ENCODE measurements at regions not wholly inside any gene's neighbourhood (a gene's known extent, or its start where the extent isn't known, plus 50 kb on each side); places are given as distances from the start of the nearest gene placed in this dataset.

DNA sequence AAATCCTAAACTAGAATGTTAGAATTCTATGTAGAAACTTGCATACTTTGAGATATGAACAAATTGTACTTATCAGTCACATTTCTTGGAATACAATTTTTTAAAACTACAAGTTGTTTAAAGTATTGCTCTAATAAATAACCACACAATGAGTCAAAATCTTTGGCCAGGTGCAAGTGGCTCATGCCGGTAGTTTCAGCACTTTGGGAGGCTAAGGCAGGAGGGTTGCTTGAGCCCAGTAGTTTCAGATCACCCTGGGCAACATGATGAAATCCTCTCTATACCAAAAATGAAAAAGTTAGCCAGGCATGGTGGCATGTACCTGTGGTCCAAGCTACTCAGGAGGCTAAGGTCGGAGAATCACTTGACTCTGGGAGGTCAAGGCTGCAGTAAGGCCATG lies 257.8 kb downstream of the COX7C start:
- DNase-seq, result no peak

DNA sequence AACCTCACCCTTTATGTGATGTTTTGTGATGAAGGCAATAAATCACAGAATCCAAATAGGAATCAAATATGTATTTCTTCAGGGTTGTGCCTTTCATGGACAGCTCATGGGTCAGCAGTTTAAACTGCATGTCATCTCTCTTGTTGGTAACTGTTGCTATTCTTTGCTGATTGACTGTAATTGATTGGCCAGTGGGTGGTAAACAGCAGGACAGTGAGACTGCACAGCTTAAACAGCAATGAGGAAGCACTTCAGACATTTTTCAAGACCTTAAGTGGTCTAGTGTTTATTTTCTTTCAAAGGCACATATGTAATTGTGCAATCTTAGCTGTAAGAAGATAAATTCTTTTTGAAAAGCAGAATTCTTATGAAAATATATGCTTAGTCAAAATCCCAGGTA lies 260.5 kb downstream of the COX7C start:
- DNase-seq, result no peak

DNA sequence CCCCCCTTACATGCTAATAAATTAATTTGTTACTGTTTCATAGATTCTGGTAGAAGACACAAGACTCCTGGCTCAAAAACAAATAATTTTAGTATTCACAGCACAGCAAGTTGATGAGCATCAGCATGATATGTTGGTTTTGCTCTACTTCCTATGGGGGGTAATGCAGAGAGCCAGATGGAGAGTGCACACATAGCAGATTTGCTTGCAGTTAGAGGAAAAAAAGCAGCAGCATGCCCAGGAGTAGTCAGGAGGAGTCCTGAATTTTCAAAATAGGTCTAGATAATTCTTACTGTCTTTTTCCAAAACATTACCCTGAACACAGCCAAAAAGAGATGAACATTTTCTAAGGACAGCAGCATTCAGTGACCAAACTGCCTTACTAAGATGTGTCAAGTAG lies 261.3 kb downstream of the COX7C start:
- no peak for DNase-seq

DNA sequence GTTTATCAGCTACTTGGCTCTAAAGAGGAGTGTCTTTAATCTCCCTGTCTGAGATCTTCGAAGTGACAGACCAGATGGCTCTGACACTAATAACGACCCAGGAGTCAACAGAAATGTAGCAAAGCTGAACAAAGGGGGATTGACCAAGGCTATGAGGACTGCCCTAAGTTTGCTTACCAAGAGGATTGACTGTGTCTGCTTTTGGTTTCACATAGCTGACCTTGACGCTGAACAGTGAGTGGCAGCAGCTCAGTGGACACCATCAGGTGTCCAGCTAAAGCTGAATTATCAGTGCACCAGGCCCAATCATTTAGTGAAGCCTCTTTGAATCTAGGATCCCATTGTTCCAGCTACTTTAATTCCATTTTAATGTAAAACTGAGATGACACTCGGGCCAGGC lies 262.6 kb downstream of the COX7C start:
- DNase-seq, result no peak

DNA sequence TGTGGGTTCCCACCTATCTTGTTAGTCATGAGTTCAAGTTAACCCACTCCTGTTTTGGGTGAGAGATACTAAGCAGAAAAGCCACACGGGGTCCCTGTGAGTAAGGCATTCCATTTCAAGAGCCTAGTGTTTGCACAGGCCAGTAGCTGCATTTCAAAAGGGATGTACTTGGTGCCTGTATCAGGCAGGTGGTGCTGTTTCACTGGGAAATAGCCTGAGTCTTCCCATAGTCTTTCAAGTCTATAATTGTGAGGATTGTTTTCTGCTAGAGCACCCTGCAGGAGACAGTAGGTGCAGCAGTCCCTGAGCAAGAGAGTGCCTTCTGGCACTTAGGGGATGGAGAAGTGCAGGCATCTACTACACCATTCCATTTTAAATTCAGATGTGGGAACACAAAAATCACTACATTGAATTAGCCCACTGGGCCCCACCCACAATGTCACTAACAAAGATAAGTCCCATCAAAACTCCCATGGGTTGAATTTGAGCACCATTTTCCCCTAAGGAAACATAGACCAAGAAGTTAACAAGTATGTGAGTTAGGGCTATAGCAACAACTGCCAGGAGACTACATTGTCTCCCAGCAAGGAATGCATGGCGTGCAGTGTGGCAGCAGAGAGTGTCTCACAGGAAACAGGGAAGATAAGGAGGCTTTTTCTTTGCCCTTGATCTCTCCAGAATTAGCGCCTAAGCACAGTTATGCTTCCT lies 263.2 kb downstream of the COX7C start:
- peak in 47 of 56 donors; percentile 1 to 83 (median 28) for DNase-seq

DNA sequence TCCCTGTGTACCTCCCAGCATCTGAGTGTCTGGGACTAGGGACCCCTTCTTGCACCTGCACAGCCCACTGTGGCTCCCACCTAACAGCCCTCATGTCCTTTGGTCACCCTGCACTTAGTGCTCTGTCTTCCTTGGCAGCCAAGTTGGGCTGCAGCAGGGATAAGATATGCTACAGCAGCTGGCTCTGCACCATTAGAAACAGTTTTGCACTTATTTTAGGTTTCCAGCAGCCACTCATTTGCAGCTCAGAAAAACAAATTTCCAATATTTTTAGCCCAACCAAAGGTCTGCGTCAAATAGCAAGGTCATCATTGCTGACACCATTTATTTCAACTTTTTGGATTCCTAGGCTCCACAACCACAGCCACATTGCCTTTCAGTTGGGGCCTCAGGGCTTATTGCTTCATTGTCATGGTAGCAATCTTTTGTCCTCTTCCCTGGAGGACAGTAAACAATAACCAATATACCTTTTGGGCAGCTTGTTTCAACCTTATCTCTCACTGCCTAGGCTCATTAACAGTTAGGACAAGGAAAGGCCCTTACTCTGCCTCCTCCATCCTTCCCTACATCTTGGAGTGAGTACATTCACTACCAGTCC lies 263.9 kb downstream of the COX7C start:
- DNase-seq, result no peak

DNA sequence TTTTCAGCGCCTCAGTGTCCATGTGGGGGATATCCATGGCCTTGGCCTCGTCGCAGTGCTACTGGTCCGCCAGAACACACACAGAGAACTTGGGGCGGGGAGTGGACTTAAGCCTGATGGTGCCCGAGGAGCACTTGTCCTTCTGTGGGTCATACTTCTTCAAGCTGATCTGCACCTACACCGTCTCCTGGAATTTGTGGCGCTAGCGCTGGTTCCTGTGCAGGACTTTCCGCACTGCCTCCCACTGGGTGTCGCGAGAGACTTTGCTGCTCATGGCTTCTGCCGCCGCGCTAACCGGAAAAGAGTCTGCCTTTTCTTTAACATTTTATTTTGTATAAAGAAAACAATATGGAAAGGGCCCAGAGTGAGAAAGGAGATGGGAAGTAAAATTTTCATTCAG lies 266.9 kb downstream of the COX7C start:
- no peak for DNase-seq

DNA sequence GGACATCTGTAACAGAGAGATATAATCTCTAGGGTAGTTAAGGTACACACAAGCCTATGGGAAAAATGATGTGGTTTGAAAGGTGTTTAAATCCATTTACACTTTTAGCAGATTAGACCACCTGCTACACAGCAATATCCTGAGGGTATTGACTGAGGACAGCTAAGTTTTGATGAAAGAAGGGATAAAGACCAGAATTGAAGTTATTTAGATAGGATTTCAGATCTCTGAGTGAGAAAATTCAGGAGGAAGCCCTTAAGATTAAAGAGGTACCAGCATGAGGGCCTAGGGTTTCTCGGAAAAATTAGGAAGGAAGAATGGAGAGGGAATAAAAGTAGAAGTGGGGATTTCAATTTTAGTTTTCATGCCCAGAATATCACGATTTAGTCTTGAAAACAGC lies 267.3 kb downstream of the COX7C start:
- no peak for DNase-seq

DNA sequence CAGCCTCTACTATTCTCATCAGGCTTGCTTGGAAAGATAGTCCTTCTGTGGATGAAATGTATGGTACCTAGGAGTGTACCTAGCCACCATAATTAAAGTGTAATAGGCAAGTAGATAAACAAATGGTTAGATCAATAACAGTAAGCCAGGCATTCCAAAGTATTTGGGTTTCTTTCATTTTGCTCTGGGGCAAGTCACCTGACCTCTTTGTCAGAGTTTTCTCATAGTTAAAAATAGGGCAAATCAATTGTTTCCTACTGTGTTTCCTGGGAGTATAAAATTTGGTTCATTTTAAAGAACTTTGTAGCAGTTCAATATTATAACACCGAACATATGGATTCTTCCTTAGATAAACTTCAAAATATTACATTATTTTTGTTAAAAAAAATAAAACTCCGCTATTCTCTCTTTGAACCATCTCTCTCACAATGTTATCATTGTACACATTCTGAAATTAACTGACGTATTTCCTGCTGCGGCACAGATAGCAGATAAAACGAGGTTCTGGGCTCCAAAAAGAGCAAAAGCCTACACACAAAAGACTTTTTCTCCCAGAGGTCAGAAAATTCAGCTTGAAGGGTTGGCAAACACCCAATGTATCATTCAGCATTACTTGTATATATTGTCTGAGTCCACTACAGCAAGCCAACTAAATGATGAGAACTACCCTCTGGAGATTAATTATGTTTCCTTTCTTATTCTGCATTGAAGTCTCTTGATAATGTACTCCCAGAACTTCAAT lies 267.9 kb downstream of the COX7C start:
- no peak for DNase-seq

DNA sequence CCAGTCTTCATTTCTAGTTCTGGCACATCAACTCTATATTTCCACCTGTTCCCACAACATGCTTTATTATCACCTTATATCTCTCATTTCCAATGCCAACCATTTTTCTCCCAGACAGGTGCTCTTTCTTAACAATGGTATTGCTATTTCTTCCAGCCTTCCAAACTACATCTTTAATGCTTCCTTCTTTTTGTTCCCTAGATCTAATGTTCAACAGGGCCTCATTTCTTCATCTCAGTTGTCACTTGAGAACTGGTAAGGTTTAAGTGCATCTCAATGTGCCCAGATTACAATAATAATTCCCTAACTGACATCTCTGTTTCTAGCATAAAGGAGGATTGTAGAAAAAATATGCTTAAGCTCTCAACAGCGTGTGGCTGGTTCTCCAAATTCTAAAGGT lies 272.6 kb downstream of the COX7C start:
- DNase-seq, result no peak

DNA sequence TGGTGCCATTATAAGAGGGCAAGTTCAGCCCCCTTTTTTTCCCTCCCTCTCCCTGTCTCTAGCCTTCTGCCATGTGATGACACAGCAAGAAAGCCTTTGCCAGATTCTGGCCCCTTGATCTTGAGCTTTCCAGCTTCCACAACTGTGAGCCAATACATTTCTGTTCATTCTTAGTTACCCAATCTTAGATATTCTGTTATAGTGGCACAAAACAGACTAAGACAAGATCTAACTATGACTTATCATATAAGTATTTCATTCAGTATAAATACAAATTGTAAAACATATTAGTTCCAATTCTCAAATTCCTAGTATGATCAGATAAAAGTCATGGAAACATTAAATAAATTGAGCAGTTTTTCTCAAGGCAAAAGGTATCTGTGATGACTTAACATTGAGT lies 276.3 kb downstream of the COX7C start:
- no peak for DNase-seq

DNA sequence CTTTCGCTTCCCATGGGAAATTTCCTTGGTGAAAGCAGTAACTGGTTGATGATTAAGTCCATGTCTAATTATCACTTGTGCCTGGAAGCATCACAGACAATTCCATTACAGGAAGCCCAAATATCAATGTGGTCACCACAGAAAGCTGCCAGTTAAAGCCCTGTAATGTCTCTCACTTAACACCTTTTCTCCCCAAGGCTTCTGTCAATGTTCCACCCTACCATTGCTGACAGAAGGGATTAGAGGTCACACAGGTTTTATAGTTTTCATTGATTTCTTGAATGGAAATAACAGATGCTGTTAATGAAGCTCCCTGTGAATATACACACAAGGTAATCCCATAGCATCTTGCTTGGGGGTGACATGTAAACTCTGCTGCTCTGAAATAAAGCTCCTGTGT lies 279.2 kb downstream of the COX7C start:
- DNase-seq, result no peak

DNA sequence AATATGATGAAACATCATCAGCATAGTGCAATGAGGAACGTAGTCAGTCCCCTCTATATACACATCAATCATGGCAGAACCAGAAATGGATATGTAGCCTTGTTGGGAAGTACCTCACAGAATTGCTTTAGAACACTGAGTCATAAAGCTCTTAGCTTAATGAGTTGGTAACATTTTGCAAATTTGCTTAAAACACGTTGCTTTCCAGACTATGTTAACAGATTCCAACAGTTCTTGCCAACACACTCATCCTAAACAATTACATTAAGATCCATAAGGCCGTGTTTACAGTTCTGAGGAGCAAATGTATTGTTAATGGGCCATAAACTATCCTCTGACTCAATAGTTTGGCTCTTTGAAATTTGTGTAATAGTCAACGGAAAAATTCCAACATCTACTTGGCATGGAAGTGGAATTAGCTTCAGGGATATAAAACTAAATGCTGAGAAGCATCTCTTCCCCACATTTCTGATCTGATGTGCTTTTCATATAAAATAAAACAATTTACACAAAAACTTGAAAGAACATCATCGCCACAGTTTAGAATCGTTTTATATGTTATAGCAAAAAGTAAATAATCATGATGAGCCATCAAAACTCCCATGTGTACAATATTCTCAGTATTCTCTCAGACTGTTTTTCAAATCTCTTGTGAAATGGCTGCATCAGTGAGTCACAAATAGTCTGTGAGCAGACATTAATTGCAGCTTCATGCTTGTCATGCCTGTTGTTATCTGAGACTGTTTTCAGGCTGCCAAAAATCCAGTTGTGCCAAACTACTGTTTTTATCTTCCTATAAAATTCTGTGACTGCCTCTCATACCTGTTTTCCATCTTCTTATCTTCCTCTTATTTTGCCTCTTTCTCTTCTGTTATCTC lies 291.9 kb downstream of the COX7C start:
- no peak for DNase-seq

DNA sequence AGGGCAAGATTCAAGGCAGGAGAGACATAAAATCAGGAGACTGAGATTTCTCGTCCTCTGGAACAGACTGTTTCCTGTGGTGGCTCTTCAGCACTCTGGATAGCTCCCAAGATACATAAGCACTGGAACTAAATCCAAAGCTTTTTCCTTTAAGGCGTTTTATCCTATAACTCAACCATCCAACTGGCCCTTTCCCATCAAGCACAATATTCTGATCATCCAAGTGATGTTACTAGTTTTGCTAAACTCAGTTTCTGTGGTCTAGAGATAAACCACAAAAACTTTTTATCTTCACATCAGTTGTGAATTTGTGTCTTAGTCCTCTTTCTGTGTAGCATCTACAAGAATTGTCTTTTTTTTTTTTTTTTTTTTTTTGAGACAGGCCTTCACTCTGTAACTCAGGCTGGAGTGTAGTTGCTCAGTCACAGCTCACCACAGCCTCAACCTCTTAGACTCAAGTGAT lies 299.4 kb downstream of the COX7C start:
- DNase-seq, result no peak

DNA sequence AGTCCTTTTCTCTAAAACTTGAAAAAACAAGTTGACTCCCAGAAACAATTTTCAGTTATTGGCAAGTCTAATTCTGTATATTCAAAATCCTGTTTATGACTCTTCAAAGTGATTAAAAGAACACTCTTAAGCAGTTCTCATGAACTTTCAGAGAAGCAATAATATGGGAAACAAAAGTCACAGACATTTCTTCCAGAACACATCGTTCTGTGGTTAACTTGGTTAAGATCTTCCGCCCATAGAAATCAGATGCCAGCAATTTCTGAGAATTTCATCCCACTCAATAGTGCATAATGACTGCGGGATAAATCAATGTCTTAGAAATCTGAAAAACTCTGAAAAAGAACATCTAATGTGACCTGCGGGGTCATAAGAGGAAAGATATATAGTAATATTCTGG lies 300.5 kb downstream of the COX7C start:
- no peak for DNase-seq

DNA sequence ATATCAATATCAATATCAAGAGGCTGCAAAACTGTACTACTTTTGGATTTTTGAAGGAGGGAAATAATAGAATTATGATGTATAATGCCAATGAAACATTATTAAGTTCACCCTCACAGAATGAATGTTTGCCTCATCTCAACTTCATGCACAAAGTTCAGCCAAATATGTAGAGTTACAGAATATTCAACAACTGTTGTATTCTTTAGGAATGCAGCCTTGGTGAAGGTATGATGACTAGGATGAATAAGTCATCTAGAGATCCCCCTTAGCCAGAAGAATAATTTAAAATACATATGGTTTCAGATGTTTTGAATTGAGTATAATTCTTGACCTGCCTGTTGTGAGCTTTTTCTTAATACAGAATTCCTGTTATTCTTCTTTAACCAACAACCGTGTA lies 308.3 kb downstream of the COX7C start:
- DNase-seq, result no peak

DNA sequence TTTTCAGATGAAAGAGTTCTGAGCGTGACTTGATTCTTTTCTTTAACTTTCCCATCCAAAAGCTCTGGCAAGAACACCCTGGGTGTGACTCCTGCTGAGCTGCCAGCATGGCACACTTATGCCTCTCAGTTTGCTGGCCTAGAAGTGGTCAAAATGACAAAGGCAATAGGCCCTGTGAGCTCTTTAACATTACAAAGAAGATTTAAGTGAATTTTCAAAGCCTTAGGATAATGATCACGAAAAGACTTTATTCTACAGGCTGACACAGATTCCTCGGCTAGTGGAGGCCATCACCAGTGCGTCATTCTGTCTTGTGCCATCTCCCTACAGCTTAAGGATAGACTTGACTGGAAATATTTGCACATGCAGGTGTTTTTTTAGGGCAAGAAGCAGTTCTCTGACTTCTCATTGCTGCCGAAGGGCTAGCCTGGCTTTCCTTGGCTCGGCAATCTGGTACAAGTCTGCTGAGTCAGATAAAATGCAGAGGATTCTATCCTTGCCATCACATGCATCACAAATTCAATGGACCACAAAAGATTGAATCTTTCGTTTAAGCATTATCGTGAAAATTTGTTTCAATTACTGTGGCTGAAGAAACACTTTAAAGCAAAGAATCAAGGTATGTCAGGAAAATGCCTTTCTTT lies 311.5 kb downstream of the COX7C start:
- DNase-seq, result no peak

DNA sequence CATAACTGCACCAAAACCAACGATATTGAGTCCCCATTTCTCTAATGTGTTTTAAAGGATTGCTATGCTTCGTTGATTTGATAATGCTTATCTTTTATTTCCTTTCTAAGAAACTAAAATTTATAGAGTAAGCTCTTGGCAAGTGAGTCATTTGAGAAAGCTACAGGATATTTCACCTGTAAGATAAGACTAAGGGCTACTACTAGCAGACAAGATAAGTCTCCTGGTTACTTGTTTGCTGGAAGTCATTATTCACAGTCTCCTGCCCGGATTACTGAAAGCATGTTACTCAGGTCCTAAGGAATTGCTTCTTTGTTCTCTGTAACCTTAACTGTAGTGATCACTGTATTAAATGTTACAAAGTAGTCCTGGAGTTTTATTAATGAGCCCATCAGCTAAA lies 315.9 kb upstream of the RASA1 start:
- DNase-seq, result no peak

DNA sequence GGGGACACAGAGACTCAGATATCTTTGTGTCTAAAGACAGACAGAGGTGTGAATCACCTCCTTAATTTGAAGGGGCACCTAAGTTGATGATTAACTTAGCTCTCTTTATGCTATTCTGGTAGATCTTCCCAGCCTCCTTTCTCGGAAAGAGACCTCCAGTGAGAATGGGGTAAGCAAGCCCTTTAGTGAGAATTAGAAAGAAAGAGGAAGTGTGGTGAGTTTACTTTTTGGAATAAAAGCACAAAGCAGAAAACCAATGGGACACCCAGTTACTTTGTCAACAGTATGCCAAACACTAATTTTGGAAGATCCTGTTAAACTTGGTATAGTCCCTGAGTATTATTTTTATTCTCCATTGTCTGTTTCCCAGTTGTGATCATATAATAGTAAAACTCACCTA lies 302.8 kb upstream of the RASA1 start:
- DNase-seq, result no peak

DNA sequence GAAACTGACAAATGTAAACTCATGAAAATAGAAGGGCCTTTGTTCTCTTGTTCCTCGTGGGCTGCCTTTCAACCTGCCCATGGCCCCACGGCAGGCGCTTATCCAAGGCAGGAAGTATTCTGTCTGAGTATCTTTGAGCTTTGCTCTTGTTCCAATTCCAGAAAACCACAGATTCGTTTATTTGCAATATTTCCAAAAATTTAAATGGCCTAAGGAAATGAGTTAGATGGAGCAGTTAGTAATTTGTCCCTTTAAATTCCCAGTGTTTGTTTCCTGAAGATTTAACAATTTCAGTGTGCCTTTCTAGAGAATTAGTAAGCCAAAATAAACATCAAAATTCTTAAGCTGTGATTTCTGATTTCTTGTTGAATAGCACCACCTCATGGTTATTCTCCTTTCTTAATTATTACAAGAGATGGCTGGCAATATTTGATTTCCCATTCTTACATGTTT lies 299.4 kb upstream of the RASA1 start:
- DNase-seq, result peak in 13 of 56 donors; percentile 1 to 30 (median 2)

DNA sequence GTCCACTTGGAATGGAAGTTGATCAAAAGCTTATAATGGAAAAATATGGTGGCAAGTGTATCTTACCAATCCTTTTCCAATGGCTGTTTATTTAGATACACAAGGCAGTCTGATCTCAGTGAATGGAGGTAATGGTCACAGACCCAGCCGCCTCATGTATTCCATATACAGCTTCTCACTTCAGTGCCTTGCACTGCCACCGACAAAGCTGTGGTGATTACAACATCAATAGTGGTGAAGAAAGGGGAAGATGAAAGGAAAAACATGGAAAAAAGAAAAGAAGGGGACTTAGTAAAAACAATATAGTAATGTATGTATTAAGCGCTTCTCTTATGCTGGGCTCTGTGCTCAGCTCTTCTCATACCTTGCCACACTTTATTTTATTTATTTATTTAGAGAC lies 297.3 kb upstream of the RASA1 start:
- DNase-seq, result no peak
